K562 (cell line): ENCODE measurements at regions not wholly inside any gene's neighbourhood (a gene's known extent, or its start where the extent isn't known, plus 50 kb on each side); places are given as distances from the start of the nearest gene placed in this dataset.

Experiments
- ATAC-seq: fragments of 200-7000 bp; cut with Tn5 transposase; 3 replicates; pipeline ENCODE4 v1.9.1; 2020; ENCODE audit warnings: moderate library complexity
- BruUV-seq: library from RNA; stranded (reverse); fragments of 400-500 nt; replicated peaks from 2 replicates; lab custom pipeline; 2021; lab: Mats Ljungman, UMichigan
- CTCF ChIA-PET: fragments of 300-600 bp; formaldehyde crosslinking; extraction: SDS; loops from one replicate; lab custom pipeline; 2021; ENCODE audit warnings: low intra/inter-chr PET ratio; lab: Yijun Ruan, JAX
- POLR2A ChIA-PET: fragments of 300-600, 350-650 bp; sonication (Branson Sonifier 250); formaldehyde crosslinking; extraction: SDS; loops from one replicate; lab custom pipeline; 2021; ENCODE audit warnings: antibody characterized with exemption, inconsistent platforms; lab: Yijun Ruan, JAX
- DNase-seq, 4 experiments: peaks; one replicate each; pipeline versions ENCODE4 v3.0.0 to v3.0.0-alpha.2; 2011 to 2018; ENCODE audit warnings: low spot score in 3 of 4, mixed read lengths in 3 of 4; ENCODE audit errors: extremely low read depth in 1 of 4
- FAIRE-seq: peaks from 2 replicates; lab custom pipeline; 2011; peaks lifted over from hg19 to GRCh38; lab: Jason Lieb, UNC
- H2AFZ ChIP-seq: 2 replicates; pipeline ENCODE4 v1.6.0; 2011; ENCODE audit warnings: low read depth, low read length, control low read depth, inconsistent platforms
- H3K27ac ChIP-seq: fragments of 200-600 bp; 3 replicates; pipeline ENCODE4 v1.8.0; 2011; ENCODE audit warnings: low read depth, mild to moderate bottlenecking, control low read depth, inconsistent platforms, low read length, moderate library complexity, mixed read lengths; ENCODE audit errors: extremely low read depth
- H3K27me3 ChIP-seq, 2 experiments: fragments of 300-600 bp in 1 of 2; 2 replicates in 1 of 2; 3 replicates in 1 of 2; pipeline versions ENCODE4 v1.6.0 to v1.8.0; 2011; ENCODE audit warnings: inconsistent platforms in 2 of 2, low read length in 2 of 2, mild to moderate bottlenecking in 1 of 2, mixed read lengths in 1 of 2, moderate library complexity in 1 of 2; ENCODE audit not compliant: control insufficient read depth in 2 of 2, insufficient read depth in 2 of 2
- H3K36me3 ChIP-seq: fragments of 300-600 bp; 3 replicates; pipeline ENCODE4 v1.8.0; 2011; ENCODE audit warnings: mild to moderate bottlenecking, low read length, inconsistent platforms; ENCODE audit not compliant: control insufficient read depth, insufficient read depth
- H3K4me1 ChIP-seq, 2 experiments: fragments of 200-600 bp in 1 of 2; replicated peaks in 1 of 2; 2 replicates in 1 of 2; 3 replicates in 1 of 2; pipeline versions ENCODE4 v1.5.1 to v1.8.0; 2011; ENCODE audit warnings: inconsistent platforms in 2 of 2, low read length in 2 of 2, mild to moderate bottlenecking in 1 of 2, mixed read lengths in 1 of 2, moderate library complexity in 1 of 2; ENCODE audit not compliant: control insufficient read depth in 2 of 2, insufficient read depth in 2 of 2
- H3K4me2 ChIP-seq: 2 replicates; pipeline ENCODE4 v1.6.1; 2011; ENCODE audit warnings: low read length, control low read depth, inconsistent platforms, mixed read lengths; ENCODE audit not compliant: insufficient read depth
- H3K4me3 ChIP-seq: fragments of 200-600 bp; sonication (generic), shearing (Covaris generic); 2 replicates; pipeline ENCODE4 v1.5.1; 2016; ENCODE audit warnings: control low read depth, inconsistent platforms
- H3K79me2 ChIP-seq: fragments of 200-600 bp; 3 replicates; pipeline ENCODE4 v1.8.0; 2011; ENCODE audit warnings: low read length, inconsistent platforms; ENCODE audit not compliant: control insufficient read depth, insufficient read depth
- H3K9ac ChIP-seq, 2 experiments: 2 replicates each; pipeline versions ENCODE4 v1.6.0 to v1.6.1; 2011; ENCODE audit warnings: low read depth in 2 of 2, low read length in 2 of 2, control low read depth in 1 of 2, inconsistent platforms in 1 of 2, mild to moderate bottlenecking in 1 of 2, mixed read lengths in 1 of 2; ENCODE audit not compliant: insufficient read depth in 1 of 2
- H3K9me1 ChIP-seq: one replicate; pipeline ENCODE4 v1.6.0; 2011; ENCODE audit warnings: inconsistent platforms, mild to moderate bottlenecking, low read length, moderate library complexity; ENCODE audit not compliant: control insufficient read depth, insufficient read depth
- H3K9me3 ChIP-seq: replicated peaks from 2 replicates; pipeline ENCODE4 v1.5.1; 2011; ENCODE audit warnings: low read depth, low read length, inconsistent platforms; ENCODE audit not compliant: control insufficient read depth, insufficient read depth
- H4K20me1 ChIP-seq: replicated peaks from 2 replicates; pipeline ENCODE4 v1.6.1; 2011; ENCODE audit warnings: low read length, inconsistent platforms, mixed read lengths; ENCODE audit not compliant: control insufficient read depth, insufficient read depth
- BCOR ChIP-seq: fragments of 450-650 bp; IDR thresholded peaks from 2 replicates; pipeline ENCODE4 v1.6.1; 2016
- DNMT1 ChIP-seq: fragments of 450-650 bp; IDR thresholded peaks from 2 replicates; pipeline ENCODE4 v1.6.1; 2016; ENCODE audit warnings: antibody characterized with exemption, mild to moderate bottlenecking
- HOXB6 ChIP-seq: fragments of 250-450 bp; sonication (Bioruptor Pico); IDR thresholded peaks from 2 replicates; pipeline ENCODE4 v1.5.1; 2022; ENCODE audit warnings: mild to moderate bottlenecking, borderline replicate concordance
- KDM1A ChIP-seq, 2 experiments: fragments of 450-650 bp; IDR thresholded peaks; 2 replicates each; pipeline ENCODE4 v1.6.1; 2016; ENCODE audit warnings: mild to moderate bottlenecking in 2 of 2
- NEUROD1 ChIP-seq: fragments of 150-350 bp; IDR thresholded peaks from 2 replicates; pipeline ENCODE4 v1.6.1; 2014; ENCODE audit warnings: borderline replicate concordance, low read length, low read depth; ENCODE audit not compliant: partially characterized antibody
- PATZ1 ChIP-seq: fragments of 250-450 bp; sonication (Bioruptor Pico); IDR thresholded peaks from 2 replicates; pipeline ENCODE4 v1.5.0; 2020; ENCODE audit warnings: mild to moderate bottlenecking, borderline replicate concordance
- RBM25 ChIP-seq: fragments of 200-400 bp; formaldehyde crosslinking; IDR thresholded peaks from 2 replicates; pipeline ENCODE4 v1.6.1; 2018; ENCODE audit warnings: low read length, low read depth, moderate library complexity; ENCODE audit not compliant: severe bottlenecking
- WGBS: fragments of 100-300 bp; shearing (Covaris generic); methylation state at CpG from one replicate; pipeline ENCODE4 v1.1.6; 2016; ENCODE audit warnings: low coverage, mixed read lengths; ENCODE audit not compliant: insufficient coverage; ENCODE audit errors: missing lambda C conversion rate; 5-methylcytosine and 5-hydroxymethylcytosine counted together
- in situ Hi-C: fragments of 300-500 bp; cut with MboI; formaldehyde crosslinking; loops from 4 replicates; pipeline ENCODE4 v1.15.0; 2018; ENCODE audit warnings: inconsistent platforms, mixed read lengths
- intact Hi-C: fragments of 100-400 bp; cut with micrococcal nuclease; formaldehyde crosslinking; loops from 2 replicates; pipeline ENCODE4 v1.14.2; 2022

DNA sequence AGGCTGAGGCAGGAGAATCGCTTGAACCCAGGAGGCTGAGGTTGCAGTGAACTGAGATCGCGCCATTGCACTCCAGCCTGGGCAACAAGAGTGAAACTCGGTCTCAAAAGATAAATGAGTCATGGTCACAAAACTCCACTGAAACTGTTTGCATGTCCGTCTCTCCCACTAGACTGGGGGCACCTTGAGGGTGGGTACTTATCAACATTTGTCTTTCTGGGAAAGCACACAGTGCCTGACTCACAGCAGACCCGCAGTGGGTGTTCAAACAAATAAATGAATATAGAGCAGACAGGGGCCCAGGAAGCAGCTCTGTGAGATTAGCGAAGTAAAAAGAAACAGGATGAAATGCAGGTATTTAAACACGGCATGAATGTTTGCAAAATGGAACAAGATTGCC, 211.1 kb upstream of the GATA6 start (continued):
- no peak for TF ChIP-seq PATZ1 (CRISPR knock-in tag)

DNA sequence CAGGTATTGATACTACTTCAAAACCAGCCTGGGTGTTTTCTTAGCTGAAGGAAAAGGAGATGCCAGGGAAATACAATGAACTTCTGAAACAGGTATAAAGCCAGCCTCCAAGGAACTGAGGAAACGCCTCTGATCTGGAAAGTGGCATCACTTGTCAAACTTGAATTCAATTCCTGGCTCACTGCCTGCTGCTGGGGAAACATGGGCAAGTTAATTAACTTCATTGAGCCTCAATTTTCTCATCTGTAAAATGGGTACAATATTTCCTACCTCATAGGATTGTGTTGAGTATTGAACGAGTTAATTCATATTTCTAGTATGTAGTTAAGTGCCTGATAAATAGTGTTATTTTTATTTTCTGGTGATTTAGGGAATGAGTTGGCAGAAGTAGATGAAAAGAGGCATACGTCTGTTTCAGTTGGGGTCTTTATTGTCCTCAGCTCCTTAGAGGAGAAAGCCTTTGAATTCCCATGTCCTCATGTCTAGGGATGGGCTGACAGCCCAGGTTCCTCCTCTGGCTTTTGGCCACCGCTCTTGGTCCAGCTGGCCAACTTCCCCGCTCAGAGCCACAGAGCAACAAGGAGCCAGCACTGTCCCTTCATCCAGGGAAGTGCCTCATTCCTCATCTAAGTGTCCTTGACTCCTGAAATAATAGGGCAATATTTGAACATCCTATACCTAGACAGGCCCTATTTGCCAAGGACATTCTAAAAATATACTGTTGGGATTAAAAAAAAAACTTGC, 210.5 kb upstream of the GATA6 start:
- no peak for ATAC-seq
- Histone ChIP-seq H3K9me1 (no peaks in the 10 kb centered on the region), H3K9ac (no peak overlapping the region), H3K4me2 (no peak overlapping the region), H3K4me3 (no peak overlapping the region), H3K27ac (no peak overlapping the region), H2AFZ (no peak overlapping the region), H4K20me1 (0 out of 2 replicates have a peak, but pooled peaks cover 5% of the 10 kb centered on the region), H3K36me3 (no peaks in the 10 kb centered on the region), H3K4me1 (no peaks in the 10 kb centered on the region), H3K27me3 (peaks cover 15 to 17% of the 10 kb centered on the region in 2 experiments; a peak in 4 of 5 replicates), H3K79me2 (no peaks in the 10 kb centered on the region), H3K9me3 (no peaks in the 10 kb centered on the region)
- CTCF ChIA-PET, result interaction anchor here (1.2 kb wide), 1 partner anchor 469 kb away, joined by 3 read pairs; no protein-coding TSS in a partner anchor
- no TSS peak for BruUV-seq
- WGBS, result 4% methylated on average over 5 of the region's 5 CpGs
- in situ Hi-C loops (no loop called here), intact Hi-C loops (loop anchor here (5.0 kb wide), 2 partner anchors 472 to 762 kb away; no protein-coding TSS in a partner anchor)
- TF ChIP-seq NEUROD1, result no peak
- TF ChIP-seq BCOR, result peak; percentile 69
- 0 out of 4 replicates have a peak, but pooled peaks of 1 of the 2 experiments have one; percentile 38 for TF ChIP-seq KDM1A (IDR thresholded peaks at IDR 0.05)
- TF ChIP-seq HOXB6 (CRISPR knock-in tag), result no peak
- TF ChIP-seq DNMT1, result no peak
- TF ChIP-seq RBM25, result peak; percentile 87
- DNase-seq, result no peak
- POLR2A ChIA-PET, result interaction anchor here (0.6 kb wide), 1 partner anchor 487 kb away, joined by 3 read pairs; no protein-coding TSS in a partner anchor
- FAIRE-seq, result no peak
